Activated CD4-positive, alpha-beta T cell treated with anti-CD3 and anti-CD28 coated beads, Interleukin-2, amount 50 U/mL, for 1 hour (primary cell): ENCODE measurements at regions not wholly inside any gene's neighbourhood (a gene's known extent, or its start where the extent isn't known, plus 50 kb on each side); places are given as distances from the start of the nearest gene placed in this dataset.
"Not testable (repeated sequence)": the region's sequence is repeated elsewhere in the genome, so short reads cannot be mapped to it uniquely, and the experiment has no call there.

ENCODE experiments used
- DNase-seq: peaks from one replicate; pipeline ENCODE4 v3.0.0-alpha.2; 2020

DNA sequence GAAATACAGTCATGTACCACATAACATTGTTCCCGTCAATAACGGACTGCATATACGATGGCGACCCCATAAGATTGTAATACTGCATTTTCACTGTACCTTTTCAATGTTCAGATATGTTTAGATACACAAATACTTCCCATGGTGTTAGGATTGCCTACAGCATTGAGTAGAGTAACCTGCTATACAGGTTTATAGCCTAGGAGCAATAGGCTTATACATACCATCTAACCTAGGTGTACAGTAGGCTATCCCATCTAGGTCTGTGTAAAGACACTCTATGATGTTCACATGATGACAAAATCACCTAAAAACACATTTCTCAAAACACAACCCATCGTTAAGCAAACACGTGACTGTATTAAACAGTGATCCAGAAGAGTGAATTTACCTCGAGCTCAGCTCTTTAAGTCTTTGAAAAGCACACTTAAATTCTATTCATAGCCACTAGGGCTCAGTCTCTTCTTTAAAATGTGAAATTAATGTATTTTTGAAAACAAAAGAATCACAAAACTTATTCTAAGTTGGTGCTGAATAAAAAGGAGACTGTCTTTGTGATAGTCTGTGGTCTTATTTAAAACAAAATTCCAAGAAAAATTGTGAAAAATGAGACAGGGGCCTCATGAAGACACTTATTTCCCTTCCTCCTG, 239.1 kb upstream of the ARID2 start:
- no peak for DNase-seq

- no peak for DNase-seq
Measured at GRCh38 chr12:45494279-45494678, 235.2 kb upstream of the ARID2 start.

- DNase-seq = no peak
Measured at GRCh38 chr12:45498645-45499044, 230.9 kb upstream of the ARID2 start.

GRCh38 chr12:45502481-45503128, 226.9 kb upstream of the ARID2 start:
- no peak for DNase-seq

DNA sequence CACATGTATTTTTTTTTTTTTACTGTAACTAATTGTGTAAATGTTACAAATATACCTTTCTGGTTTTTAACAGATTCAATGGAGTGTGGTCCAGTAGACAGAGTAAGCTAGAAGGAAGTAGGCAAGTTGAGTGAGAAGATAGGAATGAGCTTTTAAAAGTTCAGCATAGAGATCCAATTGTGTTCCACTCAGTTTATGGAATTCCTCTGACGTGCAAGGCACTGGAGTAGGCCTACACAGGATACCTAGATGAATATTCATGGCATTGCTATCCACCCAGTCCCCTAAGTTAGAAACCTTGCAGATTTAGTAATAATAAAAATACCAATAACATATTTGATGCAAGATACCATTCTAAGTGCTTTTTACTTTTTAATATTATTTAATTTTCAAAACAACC, 225.6 kb upstream of the ARID2 start:
- DNase-seq = no peak

- no peak for DNase-seq
Measured at GRCh38 chr12:45504316-45505010, 225.0 kb upstream of the ARID2 start.

- no peak for DNase-seq
Measured at GRCh38 chr12:45509187-45509586, 220.3 kb upstream of the ARID2 start.

- DNase-seq = no peak
Measured at GRCh38 chr12:45509621-45510020, 219.9 kb upstream of the ARID2 start.

DNA sequence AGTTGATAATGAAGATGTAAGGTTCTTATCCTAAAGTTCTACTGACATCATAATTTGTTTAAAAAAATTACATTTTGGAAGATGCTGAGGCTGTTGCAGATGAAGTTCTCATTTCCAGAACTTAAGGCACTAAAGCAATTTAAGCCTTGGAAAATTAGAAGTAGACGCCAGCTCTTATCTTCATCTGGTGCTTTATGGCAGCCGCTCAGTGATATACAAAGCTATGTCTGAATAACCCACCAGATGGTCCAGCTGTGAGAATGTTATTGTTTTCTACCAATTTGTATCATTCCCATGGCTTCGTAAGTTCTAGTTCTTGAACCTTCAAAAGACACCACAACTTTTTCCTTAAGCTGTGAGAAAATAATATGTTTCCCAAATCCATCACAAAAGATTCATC, 212.1 kb upstream of the ARID2 start:
- no peak for DNase-seq

- peak; percentile 21 for DNase-seq
Measured at GRCh38 chr12:45518291-45519235, 210.9 kb upstream of the ARID2 start.

- DNase-seq = no peak
Measured at GRCh38 chr12:45522227-45522626, 207.3 kb upstream of the ARID2 start.

DNA sequence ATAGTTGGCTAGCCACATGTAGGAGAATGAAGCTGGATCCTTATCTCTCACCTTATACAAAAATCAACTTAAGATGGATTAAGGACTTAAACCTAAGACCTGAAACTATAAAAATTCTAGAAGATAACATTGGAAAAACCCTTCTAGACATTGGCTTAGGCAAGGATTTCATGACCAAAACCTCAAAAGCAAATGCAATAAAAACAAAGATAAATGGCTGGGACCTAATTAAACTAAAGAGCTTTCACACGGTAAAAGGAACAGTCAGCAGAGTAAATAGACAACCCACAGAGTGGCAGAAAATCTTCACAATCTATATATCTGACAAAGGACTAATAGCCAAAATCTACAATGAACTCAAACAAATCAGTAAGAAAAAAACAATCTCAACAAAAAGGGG, 202.7 kb upstream of the ARID2 start:
- not testable (repeated sequence) for DNase-seq

GRCh38 chr12:45532113-45532512, 197.4 kb upstream of the ARID2 start:
- DNase-seq = no peak

GRCh38 chr12:45535610-45536180, 193.8 kb upstream of the ARID2 start:
- DNase-seq = no peak

GRCh38 chr12:45536284-45536683, 193.2 kb upstream of the ARID2 start:
- DNase-seq = no peak

- no peak for DNase-seq
Measured at GRCh38 chr12:45540661-45541341, 188.7 kb upstream of the ARID2 start.

DNA sequence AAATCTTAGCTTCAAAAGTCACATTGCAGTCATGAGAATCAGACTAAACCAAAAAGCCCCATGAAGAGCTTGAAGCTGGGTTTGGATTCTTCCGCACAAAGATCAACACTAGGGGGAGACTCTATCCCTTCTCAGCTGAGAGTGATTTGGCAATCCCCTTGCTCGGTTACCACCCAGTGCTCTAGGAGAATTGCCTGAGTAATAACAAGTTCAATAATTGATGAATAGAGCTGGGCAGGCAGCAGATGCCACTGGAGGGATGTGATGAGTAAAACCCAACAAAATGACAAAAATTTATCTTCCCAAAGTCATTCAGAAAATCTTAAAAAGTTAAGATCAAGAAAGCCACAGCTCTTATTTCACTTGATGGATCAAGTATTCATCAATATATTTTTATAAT, 185.6 kb upstream of the ARID2 start:
- DNase-seq = peak; percentile 22

- DNase-seq = no peak
Measured at GRCh38 chr12:45546545-45546944, 183.0 kb upstream of the ARID2 start.

- no peak for DNase-seq
Measured at GRCh38 chr12:45547132-45547531, 182.4 kb upstream of the ARID2 start.

DNA sequence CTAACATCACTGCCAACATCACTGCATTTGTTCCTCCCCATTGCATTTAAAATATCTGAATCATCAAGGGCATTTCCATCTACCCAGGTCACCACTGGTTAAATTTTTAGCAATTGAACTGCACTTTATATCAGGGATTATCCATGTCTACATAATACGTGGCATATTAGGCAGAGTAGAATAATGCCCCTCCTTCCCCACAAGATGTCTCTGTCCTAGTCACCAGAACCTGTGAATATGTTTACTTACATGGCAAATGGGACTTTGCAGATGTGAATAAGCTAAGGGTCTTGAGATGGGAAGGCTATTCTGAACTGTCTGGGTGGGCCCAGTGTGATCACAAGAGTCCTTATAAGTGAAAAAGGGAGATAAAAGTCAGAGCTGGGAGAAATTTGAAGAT, 181.7 kb upstream of the ARID2 start:
- no peak for DNase-seq

GRCh38 chr12:45548426-45548825, 181.1 kb upstream of the ARID2 start:
- DNase-seq = no peak

GRCh38 chr12:45549337-45549902, 180.1 kb upstream of the ARID2 start:
- DNase-seq = no peak
